GM19043 (cell line): ENCODE measurements at regions not wholly inside any gene's neighbourhood (a gene's known extent, or its start where the extent isn't known, plus 50 kb on each side); places are given as distances from the start of the nearest gene placed in this dataset.
"Not testable (repeated sequence)": the region's sequence is repeated elsewhere in the genome, so short reads cannot be mapped to it uniquely, and the experiment has no call there.

Experiments
- ATAC-seq: cut with Tn5 transposase; IDR thresholded peaks from one replicate; pipeline ENCODE4 v1.9.1; 2021; ENCODE audit warnings: low read depth; ENCODE audit not compliant: unreplicated experiment

DNA sequence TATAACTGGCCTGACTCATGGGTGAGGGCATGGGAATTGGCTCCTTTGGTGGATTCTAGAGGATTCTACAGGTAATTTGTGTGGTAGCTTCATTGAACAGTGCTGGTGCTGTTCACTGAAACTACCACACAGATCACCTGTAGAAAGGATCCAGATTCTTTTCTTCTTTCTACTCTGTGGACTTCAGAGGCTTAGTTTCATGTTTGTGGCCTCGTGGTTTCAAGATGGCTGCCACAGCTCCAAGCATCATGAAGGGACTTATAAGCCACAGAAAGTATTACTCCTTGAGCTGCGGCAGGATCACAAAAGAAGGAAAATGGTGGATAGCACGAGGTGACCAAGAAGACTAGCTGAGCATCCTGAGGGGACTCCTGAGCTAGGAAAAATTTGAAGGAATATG is 88.9 kb downstream of the ADCYAP1 start:
- ATAC-seq = no peak

GRCh38 chr18:995629-996028 is 91.0 kb downstream of the ADCYAP1 start:
- no peak for ATAC-seq

DNA sequence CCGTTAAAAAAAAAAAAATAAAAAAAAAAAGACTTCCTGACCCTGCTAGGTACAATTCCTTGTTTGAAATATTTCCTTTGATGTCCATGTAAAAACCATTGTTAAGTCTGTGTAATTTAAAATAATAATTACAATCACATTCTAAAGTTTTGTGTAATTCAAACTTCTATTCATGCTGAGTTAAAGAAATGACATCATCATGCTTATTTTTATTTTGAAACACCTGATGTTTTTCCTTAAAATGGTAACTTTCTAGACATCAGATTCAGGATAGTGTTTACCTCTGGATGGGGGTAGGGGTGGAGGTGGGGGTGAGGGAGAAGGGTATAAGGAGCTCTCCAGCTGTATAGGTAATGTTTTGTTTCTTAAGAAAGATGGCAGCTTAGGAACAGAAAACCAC is 92.8 kb downstream of the ADCYAP1 start:
- ATAC-seq = no peak

- ATAC-seq = no peak
These were observed 94.3 kb downstream of the ADCYAP1 start for GRCh38 chr18:998936-999335.

DNA sequence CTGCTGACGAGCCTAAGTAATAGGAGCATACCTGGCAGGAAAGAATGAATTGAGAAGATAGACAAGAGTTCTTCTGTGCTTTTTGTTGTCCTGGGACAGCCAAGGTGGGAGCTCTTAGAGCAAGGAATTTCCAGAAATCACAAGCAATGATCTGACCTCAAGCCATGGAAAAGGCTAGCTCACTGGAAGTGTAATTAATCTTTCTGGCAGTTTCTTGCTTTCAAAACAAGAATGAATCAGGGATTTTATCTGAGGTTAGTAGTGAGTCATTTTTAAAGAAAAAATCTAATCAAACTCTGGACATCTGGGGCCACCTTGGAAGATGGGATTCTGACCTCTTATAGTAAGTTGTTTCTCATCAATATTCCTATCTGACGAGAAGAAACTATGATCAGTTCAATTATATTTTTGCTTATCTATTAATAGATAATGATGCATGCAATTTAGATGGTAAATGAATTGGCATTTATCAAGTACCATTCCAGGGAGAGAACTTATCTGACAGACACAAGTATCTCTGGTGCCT is 98.0 kb downstream of the ADCYAP1 start:
- ATAC-seq = no peak

DNA sequence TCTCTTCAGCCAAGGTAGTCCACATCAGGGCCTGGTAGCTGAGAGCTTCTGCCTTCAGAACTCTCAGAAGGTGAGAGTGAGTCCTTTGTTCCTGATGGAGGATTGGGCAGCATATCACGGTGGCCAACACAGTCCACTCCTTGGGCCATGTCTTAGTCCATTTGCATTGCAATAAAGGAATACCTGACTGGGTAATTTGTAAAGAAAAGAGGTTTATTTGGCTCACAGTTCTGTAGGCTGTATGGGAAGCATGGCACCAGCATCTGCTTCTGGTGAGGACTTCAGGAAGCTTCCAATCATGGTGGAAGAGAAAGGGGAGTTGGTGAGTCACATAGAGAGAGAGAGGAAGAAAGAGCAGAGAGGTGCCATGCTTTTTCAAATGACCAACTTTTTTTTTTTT is 98.8 kb downstream of the ADCYAP1 start:
- no peak for ATAC-seq

GRCh38 chr18:1006304-1006703 is 101.6 kb downstream of the ADCYAP1 start:
- no peak for ATAC-seq

DNA sequence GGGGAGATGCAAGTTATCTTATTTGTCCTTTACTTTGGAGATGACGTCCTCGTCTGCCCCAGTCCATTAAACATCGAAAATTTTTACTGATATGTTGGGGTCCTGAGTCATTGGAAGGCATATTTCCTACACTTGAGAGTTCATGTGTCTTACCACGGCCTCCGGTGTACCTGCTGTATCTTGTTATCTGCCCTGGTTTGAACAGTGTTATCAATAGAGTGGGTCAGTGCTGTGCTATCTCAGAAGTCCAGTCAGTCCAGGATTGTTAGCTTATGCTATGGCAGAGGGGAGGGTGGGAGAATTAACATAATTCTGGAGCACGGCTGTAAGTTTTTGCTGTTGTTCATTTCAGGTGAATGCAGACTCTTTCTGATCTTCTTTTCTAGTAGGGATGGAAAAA is 102.3 kb downstream of the ADCYAP1 start:
- ATAC-seq = no peak

- ATAC-seq = no peak
These were observed 106.7 kb downstream of the ADCYAP1 start for GRCh38 chr18:1011349-1011748.

DNA sequence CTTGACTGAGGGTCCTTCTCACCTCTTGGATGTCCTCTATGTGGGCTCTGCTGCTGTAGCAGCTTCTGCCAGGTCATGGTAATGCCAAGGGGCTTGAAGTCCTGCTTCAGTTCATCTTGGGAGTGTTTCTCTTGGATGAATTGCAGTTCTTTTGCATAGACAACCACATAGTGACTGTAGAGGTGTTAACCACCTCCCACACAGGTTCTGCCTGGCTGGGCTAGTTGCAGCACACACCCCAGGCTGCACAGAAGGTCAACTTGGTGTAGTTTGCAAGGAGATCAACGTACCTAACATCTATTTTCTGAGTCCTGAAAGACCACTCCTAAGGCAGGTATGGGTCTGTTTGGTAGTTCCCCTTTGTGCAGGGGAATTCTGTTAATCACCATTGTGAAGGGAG is 108.1 kb downstream of the ADCYAP1 start:
- no peak for ATAC-seq

DNA sequence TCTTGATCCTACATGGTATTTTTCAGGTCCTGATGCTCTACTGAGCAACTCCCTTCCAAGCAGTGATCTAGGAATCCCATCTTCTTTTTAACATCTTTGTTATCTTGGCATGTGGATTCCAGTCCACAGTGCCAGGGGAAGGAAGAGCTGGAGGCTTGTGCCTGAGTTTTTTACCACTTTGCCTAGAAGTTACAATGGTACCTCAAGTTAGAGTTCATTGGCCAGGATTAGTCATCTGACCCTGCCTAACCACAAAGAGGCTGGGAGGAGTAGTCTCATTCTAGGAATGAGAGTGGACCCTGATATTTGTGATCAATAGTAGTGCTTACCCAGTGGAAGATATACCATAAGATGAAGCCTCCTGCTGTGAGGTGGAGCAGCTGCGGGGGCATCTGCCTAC is 109.3 kb downstream of the ADCYAP1 start:
- no peak for ATAC-seq

DNA sequence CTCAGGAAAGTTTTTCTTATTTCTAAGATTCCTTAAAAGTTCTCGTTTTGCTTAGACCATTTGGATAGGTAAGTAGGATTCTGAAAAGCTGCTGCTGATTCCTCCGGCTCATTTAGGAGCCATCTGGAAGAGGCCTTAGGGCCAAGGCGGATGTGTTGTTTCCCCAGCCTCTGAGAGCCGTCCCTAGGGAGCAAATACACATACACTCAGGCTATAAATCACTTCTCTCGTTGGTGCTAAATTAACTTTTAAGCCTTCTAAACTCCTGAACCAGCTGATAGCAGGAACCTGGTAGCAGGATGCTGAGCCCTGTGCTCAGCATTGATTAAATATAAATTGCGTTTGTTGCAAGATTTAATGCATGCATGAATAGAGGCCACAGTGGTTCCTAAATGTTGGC is 109.8 kb downstream of the ADCYAP1 start:
- no peak for ATAC-seq

DNA sequence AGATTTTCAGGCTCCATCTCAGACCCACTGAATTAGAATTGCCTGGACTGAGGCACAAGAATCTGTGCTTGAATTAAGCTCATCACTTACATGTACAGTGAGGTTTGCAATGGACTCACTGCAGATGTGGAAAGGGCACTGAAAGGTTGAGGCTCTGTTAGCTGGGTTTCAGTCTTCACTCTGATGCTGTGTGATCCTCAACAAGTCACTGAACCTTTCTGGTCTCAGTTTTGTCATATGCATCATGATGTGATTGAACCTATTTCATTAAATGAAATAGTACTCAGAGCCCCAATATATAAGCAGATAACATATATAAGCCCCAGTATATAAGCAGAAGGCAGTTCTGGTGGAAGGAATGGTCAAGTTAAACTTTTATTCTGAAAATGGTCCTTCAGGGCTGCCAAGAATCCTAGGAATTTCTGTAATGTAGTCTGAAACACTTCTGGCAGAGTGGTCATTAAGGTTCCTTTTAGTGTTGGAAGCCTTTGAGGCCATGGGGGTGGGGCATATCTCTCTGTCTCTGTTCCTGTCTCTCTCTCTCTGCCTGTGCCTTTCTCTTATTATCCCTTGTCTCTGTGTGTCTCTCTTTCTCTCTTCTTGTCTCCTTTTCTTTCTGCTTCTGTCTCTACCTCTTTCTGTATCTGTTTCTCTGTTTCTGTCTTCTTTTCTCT is 110.4 kb downstream of the ADCYAP1 start:
- ATAC-seq = no peak

- no peak for ATAC-seq
These were observed 111.1 kb downstream of the ADCYAP1 start for GRCh38 chr18:1015777-1016176.

DNA sequence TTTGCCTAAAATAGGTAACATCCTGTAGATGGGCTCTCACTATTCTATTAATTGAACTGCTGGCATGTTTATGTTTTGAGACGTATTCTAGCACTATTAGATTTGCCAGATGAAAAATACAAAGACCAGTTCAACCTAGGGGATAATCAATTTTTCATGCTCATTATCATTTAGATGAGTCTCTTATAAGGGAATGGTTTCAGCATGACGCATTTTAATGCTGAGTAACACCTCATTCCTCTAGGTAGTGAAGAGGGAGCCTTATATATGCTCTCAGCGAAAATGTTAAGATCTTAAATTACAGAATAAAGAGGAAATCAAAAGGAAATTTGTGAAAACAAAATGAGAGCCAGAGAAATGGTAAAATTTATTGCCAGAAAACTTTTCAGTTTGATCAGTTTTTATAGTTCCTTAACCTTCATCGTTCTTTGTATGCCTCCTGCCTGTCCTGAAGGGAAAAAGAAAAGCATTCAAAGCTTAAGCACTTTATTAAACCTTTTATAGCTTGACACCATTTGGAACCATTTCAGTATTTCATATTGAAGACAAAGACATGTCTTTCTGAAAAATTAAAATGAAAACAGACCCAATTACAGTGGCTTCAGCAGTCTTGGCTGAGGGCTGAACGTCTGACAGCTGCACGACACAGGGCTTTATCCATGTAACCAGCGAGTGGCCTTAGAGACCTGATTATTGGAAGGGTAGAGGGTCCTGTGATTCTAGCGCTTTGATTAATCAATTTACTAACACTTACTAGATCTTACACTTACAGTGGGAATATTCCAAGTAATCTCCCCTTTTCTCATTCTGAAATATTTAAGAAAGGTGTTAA is 112.8 kb downstream of the ADCYAP1 start:
- ATAC-seq = no peak

DNA sequence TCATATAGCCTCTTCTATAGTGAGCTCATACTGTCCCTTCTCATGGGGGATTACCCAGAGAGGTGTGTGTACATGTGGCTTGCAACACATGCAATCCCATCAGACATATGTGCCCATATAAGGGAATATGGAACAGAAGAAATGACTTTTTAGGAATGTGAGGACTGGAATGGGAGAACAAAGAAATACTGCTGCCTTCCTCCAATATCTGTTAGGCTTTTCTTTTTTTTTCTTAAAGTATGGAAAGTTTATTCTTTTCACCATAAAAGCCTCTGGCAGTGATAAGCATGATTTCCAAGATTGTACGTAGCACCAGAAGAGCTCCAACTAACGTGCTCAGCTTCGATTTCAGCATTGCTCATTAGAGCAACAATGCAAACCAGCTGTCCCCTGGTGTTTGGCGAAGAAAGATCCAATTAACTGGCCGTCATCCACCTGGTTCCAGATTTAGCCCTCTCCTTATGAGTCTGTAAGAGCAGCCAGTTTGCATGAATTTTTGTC is 113.6 kb downstream of the ADCYAP1 start:
- no peak for ATAC-seq

DNA sequence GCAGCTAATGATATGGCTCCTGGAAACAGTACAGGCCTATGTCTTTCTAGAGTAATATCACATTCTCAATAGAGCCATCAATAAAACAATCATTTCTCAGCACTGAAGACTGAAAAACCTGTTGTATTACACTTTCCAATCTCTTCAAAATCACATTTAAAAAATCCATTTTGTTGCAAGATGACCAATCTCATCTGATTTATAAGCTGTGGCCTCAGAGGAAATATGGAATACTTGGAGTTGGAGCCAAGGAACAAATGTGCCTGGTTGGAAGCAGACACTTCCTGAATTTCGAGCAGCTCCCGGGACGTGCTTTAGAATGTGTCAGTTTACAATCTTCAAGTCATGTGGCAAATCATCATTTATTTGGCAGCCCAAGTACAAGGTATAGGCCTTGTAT is 114.5 kb downstream of the ADCYAP1 start:
- no peak for ATAC-seq

DNA sequence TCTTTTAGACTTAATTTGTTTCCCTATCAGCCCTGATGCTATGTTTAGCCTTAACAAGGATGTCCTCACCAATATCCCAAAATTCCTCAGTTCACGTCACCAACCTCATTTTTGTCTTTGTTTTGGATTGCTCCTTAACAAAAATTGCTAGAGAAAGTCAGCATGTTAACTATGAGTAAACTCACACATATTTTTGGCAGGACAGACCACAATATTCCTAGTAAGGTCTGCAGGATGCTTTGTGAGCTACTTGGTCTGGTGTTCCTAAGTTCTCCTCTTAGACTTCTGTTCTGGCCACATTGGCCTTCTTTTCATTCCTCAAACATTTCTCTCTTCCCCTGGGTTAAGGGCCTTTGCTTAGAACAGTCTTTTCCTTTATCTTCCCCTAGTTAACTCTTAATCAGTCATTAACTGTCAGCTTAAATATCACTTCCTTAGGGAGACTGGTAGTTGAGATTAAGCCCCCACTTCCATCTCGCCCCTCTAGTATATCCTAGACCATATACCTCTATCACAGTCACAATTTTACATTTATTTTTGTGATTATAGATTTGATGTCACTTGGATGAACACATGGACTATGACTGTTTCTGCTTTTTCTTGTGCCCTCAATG is 116.2 kb downstream of the ADCYAP1 start:
- ATAC-seq = no peak

DNA sequence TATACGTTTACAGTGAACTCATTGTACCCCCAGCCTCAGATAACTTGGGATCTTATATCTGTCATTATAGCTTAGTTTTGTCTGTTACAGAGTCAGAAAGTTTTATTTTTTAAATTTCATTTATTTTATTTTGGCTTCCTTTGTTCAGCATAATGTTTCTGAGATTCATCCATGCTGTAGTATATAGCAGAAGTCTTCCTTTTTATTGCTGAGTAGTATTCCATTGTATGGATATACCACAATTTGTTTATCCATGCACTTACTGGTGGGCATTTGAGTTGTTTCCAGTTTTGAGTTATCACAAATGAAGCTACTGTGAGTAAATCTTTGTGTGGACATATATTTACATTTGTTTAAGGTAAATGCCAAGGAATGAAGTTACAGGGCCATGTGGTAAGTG is 122.3 kb downstream of the ADCYAP1 start:
- no peak for ATAC-seq

GRCh38 chr18:1033092-1033491 is 128.4 kb downstream of the ADCYAP1 start:
- not testable (repeated sequence) for ATAC-seq

DNA sequence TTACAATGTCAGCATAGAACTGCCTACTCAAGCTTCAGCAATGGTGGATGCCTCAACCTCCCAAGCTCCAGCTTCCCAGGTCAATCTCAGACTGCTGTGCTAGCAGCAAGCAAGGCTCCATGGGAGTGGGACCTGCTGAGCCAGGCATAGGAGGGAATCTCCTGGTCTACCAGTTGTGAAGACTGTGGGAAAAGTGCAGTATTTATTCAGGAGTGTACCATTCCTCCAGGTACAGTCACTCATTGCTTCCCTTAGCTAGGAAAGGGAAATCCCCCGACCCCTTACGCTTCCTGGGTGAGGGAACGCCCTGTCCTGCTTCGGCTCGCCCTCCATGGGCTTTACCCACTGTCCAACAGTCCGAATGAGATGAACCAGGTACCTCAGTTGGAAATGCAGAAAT is 130.3 kb downstream of the ADCYAP1 start:
- ATAC-seq = no peak
